Osteoblast (primary cell): ENCODE measurements at regions not wholly inside any gene's neighbourhood (a gene's known extent, or its start where the extent isn't known, plus 50 kb on each side); places are given as distances from the start of the nearest gene placed in this dataset.

Experiments used
- DNase-seq: peaks from one replicate; pipeline ENCODE4 v3.0.0; 2011; ENCODE audit warnings: low spot score, mixed read lengths; ENCODE audit not compliant: insufficient read length; ENCODE audit errors: missing footprints
- H2AFZ ChIP-seq: 2 replicates; pipeline ENCODE4 v1.6.0; 2011; ENCODE audit warnings: mild to moderate bottlenecking, low read length
- H3K27ac ChIP-seq: 2 replicates; pipeline ENCODE4 v1.5.1; 2011; ENCODE audit warnings: mild to moderate bottlenecking, low read depth, low read length, moderate library complexity
- H3K27me3 ChIP-seq: 2 replicates; pipeline ENCODE4 v1.6.0; 2012; ENCODE audit warnings: mild to moderate bottlenecking, control low read depth, inconsistent platforms, low read length, moderate library complexity; ENCODE audit not compliant: insufficient read depth
- H3K36me3 ChIP-seq: 2 replicates; pipeline ENCODE4 v1.5.1; 2011; ENCODE audit warnings: mild to moderate bottlenecking, low read length, control low read depth, moderate library complexity; ENCODE audit not compliant: insufficient read depth
- H3K4me1 ChIP-seq: 2 replicates; pipeline ENCODE4 v1.5.1; 2011; ENCODE audit warnings: mild to moderate bottlenecking, low read length, control low read depth, moderate library complexity; ENCODE audit not compliant: insufficient read depth
- H3K4me2 ChIP-seq: 2 replicates; pipeline ENCODE4 v1.6.0; 2011; ENCODE audit warnings: mild to moderate bottlenecking, low read length; ENCODE audit not compliant: insufficient read depth
- H3K4me3 ChIP-seq: fragments of 200-600 bp; sonication (generic); 3 replicates; pipeline ENCODE4 v1.5.1; 2012; ENCODE audit warnings: mild to moderate bottlenecking, low read length, inconsistent platforms; ENCODE audit not compliant: insufficient read depth
- H3K79me2 ChIP-seq: 2 replicates; pipeline ENCODE4 v1.6.0; 2012; ENCODE audit warnings: mild to moderate bottlenecking, low read length, control low read depth, inconsistent platforms; ENCODE audit not compliant: insufficient read depth
- H3K9me3 ChIP-seq: 2 replicates; pipeline ENCODE4 v1.5.1; 2011; ENCODE audit warnings: low read depth, low read length, control low read depth
- H4K20me1 ChIP-seq: 2 replicates; pipeline ENCODE4 v1.6.0; 2012; ENCODE audit warnings: mild to moderate bottlenecking, low read length, control low read depth; ENCODE audit not compliant: insufficient read depth
- CTCF ChIP-seq: IDR thresholded peaks from 2 replicates; pipeline ENCODE4 v1.5.1; 2011; ENCODE audit warnings: mild to moderate bottlenecking, low read depth, low read length, moderate library complexity; ENCODE audit errors: extremely low read depth

- H3K79me2 ChIP-seq, result no peaks in the 10 kb centered on the region
- no peak overlapping the region for H3K4me2 ChIP-seq
- H3K27me3 ChIP-seq, result peaks cover 24% of the 10 kb centered on the region
- no peaks in the 10 kb centered on the region for H3K4me1 ChIP-seq
- no peak overlapping the region for H3K27ac ChIP-seq
- H3K36me3 ChIP-seq, result no peaks in the 10 kb centered on the region
- H2AFZ ChIP-seq, result no peak overlapping the region
- H3K9me3 ChIP-seq, result no peaks in the 10 kb centered on the region
- peak; percentile 57 for DNase-seq
- no peak for TF ChIP-seq CTCF
- no peaks in the 10 kb centered on the region for H4K20me1 ChIP-seq
- H3K4me3 ChIP-seq, result no peak overlapping the region
Measured at GRCh38 chr15:69809421-69809820, 288.3 kb downstream of the TLE3 start.

DNA sequence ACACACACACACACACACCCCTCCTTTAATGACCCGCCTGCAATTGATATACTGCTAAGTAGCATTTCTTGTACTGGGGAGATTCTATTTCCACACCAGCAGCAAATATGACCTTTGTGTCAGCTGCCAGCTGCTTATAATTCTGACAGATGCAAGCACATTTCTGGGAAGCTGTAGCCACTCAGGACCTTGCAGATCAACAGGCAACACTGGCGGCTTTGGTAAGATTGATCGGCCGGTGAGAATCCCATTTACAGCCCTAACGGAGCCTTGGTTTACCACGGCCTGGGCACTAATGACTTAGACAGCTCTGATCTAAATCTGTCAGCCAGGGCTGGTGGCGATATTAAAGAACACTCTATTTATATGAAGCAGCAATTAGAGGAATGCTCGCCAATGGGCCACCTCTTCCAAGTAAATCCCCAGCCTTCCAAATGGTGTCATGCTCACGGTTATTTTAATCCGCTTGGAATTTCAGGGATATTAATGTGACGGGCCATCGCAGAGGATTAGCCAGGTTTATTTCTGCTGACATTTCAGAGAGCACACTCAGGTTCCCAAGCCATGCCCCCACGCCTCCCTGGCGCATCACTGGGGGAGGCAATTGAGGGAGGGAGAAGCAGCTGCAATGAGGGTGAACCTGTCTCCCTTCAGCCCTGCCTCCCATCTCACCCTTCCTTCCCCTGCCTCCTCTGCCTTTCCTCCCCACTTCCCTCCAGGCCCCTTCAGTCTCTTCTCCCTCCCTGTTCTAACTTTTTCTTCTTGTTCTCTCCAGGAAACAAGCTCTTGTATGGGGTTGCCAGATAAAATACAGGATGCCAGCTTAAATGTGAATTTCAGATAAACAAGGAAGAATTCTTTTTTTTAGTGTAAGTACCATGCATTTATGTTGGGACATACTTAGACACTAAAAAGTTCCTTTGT, 287.0 kb downstream of the TLE3 start:
- peaks cover 24% of the 10 kb centered on the region for H3K27me3 ChIP-seq
- peak; percentile 44 for DNase-seq
- H4K20me1 ChIP-seq, result no peaks in the 10 kb centered on the region
- H3K27ac ChIP-seq, result no peak overlapping the region
- no peak overlapping the region for H2AFZ ChIP-seq
- H3K9me3 ChIP-seq, result no peaks in the 10 kb centered on the region
- H3K4me3 ChIP-seq, result no peak overlapping the region
- no peaks in the 10 kb centered on the region for H3K79me2 ChIP-seq
- H3K4me1 ChIP-seq, result no peaks in the 10 kb centered on the region
- H3K4me2 ChIP-seq, result no peak overlapping the region
- TF ChIP-seq CTCF, result no peak
- no peaks in the 10 kb centered on the region for H3K36me3 ChIP-seq

- no peak overlapping the region for H3K4me3 ChIP-seq
- H3K4me2 ChIP-seq, result no peak overlapping the region
- H3K27me3 ChIP-seq, result peaks cover 19% of the 10 kb centered on the region
- no peaks in the 10 kb centered on the region for H3K36me3 ChIP-seq
- no peak overlapping the region for H3K27ac ChIP-seq
- no peaks in the 10 kb centered on the region for H3K4me1 ChIP-seq
- no peak overlapping the region for H2AFZ ChIP-seq
- no peaks in the 10 kb centered on the region for H4K20me1 ChIP-seq
- no peaks in the 10 kb centered on the region for H3K9me3 ChIP-seq
- peak; percentile 39 for DNase-seq
- H3K79me2 ChIP-seq, result no peaks in the 10 kb centered on the region
- TF ChIP-seq CTCF, result no peak
Measured at GRCh38 chr15:69812861-69813261, 284.9 kb downstream of the TLE3 start.

DNA sequence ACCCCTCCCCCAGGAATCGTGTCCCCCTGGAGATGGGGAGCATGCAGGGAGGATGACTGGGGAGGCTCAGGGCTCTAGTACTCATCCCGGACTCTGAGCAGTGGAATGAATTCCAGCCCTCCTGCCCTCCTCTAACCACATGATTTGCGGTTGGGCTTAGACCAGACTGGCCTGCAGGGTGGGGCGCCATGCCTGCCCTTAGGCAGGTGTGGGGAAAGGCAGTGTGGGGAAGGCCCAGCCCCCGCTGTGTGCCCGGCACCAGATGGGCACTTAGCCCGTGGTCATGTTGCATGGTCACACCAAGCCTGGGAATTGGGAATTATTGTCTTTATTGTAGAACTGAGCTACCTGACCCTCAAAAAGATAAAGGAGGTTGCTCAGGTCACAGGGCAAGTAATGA, 283.8 kb downstream of the TLE3 start:
- Histone ChIP-seq H3K27ac (no peak overlapping the region), H3K36me3 (no peaks in the 10 kb centered on the region), H4K20me1 (no peaks in the 10 kb centered on the region), H3K4me2 (no peak overlapping the region), H2AFZ (no peak overlapping the region), H3K4me1 (no peaks in the 10 kb centered on the region), H3K27me3 (peaks cover 29% of the 10 kb centered on the region), H3K4me3 (no peak overlapping the region), H3K79me2 (no peaks in the 10 kb centered on the region), H3K9me3 (no peaks in the 10 kb centered on the region)
- DNase-seq, result peak; percentile 38
- TF ChIP-seq CTCF, result no peak
